Stimulated activated memory B cell treated with anti-CD40 and anti-IgM and Interleukin-4, amounts not matched to agents 10 μg/mL and 1 μg/mL and 100 μg/mL, for 72 hours (primary cell): ENCODE measurements at regions not wholly inside any gene's neighbourhood (a gene's known extent, or its start where the extent isn't known, plus 50 kb on each side); places are given as distances from the start of the nearest gene placed in this dataset.

Experiments
- ATAC-seq: fragments of 150-1000 bp; cut with Tn5 transposase; 2 replicates; pipeline ENCODE4 v1.10.0; 2021
- H3K27ac Mint-ChIP-seq: one replicate; pipeline ENCODE4 v1.8.0; 2022; ENCODE audit warnings: mild to moderate bottlenecking, mixed read lengths
- H3K27me3 Mint-ChIP-seq: one replicate; pipeline ENCODE4 v1.8.0; 2022; ENCODE audit warnings: mixed read lengths
- H3K36me3 Mint-ChIP-seq: one replicate; pipeline ENCODE4 v1.8.0; 2022; ENCODE audit warnings: mixed read lengths
- H3K4me1 Mint-ChIP-seq: one replicate; pipeline ENCODE4 v1.8.0; 2022; ENCODE audit warnings: mixed read lengths
- H3K4me3 Mint-ChIP-seq: one replicate; pipeline ENCODE4 v1.8.0; 2022; ENCODE audit warnings: mild to moderate bottlenecking, moderate library complexity, mixed read lengths
- H3K9me3 Mint-ChIP-seq: one replicate; pipeline ENCODE4 v1.8.0; 2022; ENCODE audit warnings: mixed read lengths

GRCh38 chr4:74638689-74639088, 155.6 kb downstream of the BTC start:
- no peaks in the 10 kb centered on the region for H3K36me3 Mint-ChIP-seq
- no peak overlapping the region for H3K27ac Mint-ChIP-seq
- H3K4me3 Mint-ChIP-seq: no peak overlapping the region
- no peaks in the 10 kb centered on the region for H3K4me1 Mint-ChIP-seq
- no peaks in the 10 kb centered on the region for H3K9me3 Mint-ChIP-seq
- no peak for ATAC-seq
- H3K27me3 Mint-ChIP-seq: peaks cover 27% of the 10 kb centered on the region

GRCh38 chr4:74640111-74640903, 154.0 kb downstream of the BTC start:
- no peaks in the 10 kb centered on the region for H3K9me3 Mint-ChIP-seq
- H3K4me3 Mint-ChIP-seq: no peak overlapping the region
- peaks cover 26% of the 10 kb centered on the region for H3K27me3 Mint-ChIP-seq
- H3K36me3 Mint-ChIP-seq: no peaks in the 10 kb centered on the region
- no peaks in the 10 kb centered on the region for H3K4me1 Mint-ChIP-seq
- peak; percentile 34 for ATAC-seq
- H3K27ac Mint-ChIP-seq: no peak overlapping the region

GRCh38 chr4:74642006-74642405, 152.3 kb downstream of the BTC start:
- no peaks in the 10 kb centered on the region for H3K9me3 Mint-ChIP-seq
- H3K4me1 Mint-ChIP-seq: no peaks in the 10 kb centered on the region

GRCh38 chr4:74649193-74649592, 145.1 kb downstream of the BTC start:
- no peaks in the 10 kb centered on the region for H3K9me3 Mint-ChIP-seq
- ATAC-seq: no peak

More at GRCh38 chr4:74642006-74642405, 152.3 kb downstream of the BTC start:
- H3K4me3 Mint-ChIP-seq: no peak overlapping the region
- ATAC-seq: no peak
- peaks cover 26% of the 10 kb centered on the region for H3K27me3 Mint-ChIP-seq
- H3K27ac Mint-ChIP-seq: no peak overlapping the region
- H3K36me3 Mint-ChIP-seq: no peaks in the 10 kb centered on the region

GRCh38 chr4:74651198-74651597, 143.1 kb downstream of the BTC start:
- no peaks in the 10 kb centered on the region for H3K4me1 Mint-ChIP-seq
- no peaks in the 10 kb centered on the region for H3K36me3 Mint-ChIP-seq
- H3K27ac Mint-ChIP-seq: no peak overlapping the region
- H3K4me3 Mint-ChIP-seq: no peak overlapping the region
- no peaks in the 10 kb centered on the region for H3K27me3 Mint-ChIP-seq
- H3K9me3 Mint-ChIP-seq: no peaks in the 10 kb centered on the region
- ATAC-seq: no peak

More at GRCh38 chr4:74649193-74649592, 145.1 kb downstream of the BTC start:
- Mint-ChIP-seq H3K36me3 (no peaks in the 10 kb centered on the region), H3K27me3 (no peaks in the 10 kb centered on the region), H3K4me3 (no peak overlapping the region), H3K4me1 (no peaks in the 10 kb centered on the region), H3K27ac (no peak overlapping the region)

- Mint-ChIP-seq H3K27ac (no peak overlapping the region), H3K4me3 (no peak overlapping the region), H3K4me1 (no peaks in the 10 kb centered on the region), H3K36me3 (no peaks in the 10 kb centered on the region), H3K27me3 (no peaks in the 10 kb centered on the region), H3K9me3 (no peaks in the 10 kb centered on the region)
- ATAC-seq: no peak
These were observed 140.7 kb downstream of the BTC start for GRCh38 chr4:74653331-74654229.

GRCh38 chr4:74654230-74654681, 140.1 kb downstream of the BTC start:
- no peaks in the 10 kb centered on the region for H3K9me3 Mint-ChIP-seq
- H3K4me1 Mint-ChIP-seq: no peaks in the 10 kb centered on the region
- no peak overlapping the region for H3K27ac Mint-ChIP-seq
- no peaks in the 10 kb centered on the region for H3K36me3 Mint-ChIP-seq
- H3K4me3 Mint-ChIP-seq: no peak overlapping the region
- no peak for ATAC-seq
- H3K27me3 Mint-ChIP-seq: peaks cover 5% of the 10 kb centered on the region

GRCh38 chr4:74656596-74656995, 137.7 kb downstream of the BTC start:
- no peak overlapping the region for H3K4me3 Mint-ChIP-seq
- H3K9me3 Mint-ChIP-seq: no peaks in the 10 kb centered on the region
- peaks cover 17% of the 10 kb centered on the region for H3K27me3 Mint-ChIP-seq
- ATAC-seq: no peak
- no peaks in the 10 kb centered on the region for H3K4me1 Mint-ChIP-seq
- H3K36me3 Mint-ChIP-seq: no peaks in the 10 kb centered on the region
- no peak overlapping the region for H3K27ac Mint-ChIP-seq

GRCh38 chr4:74658116-74658515, 136.2 kb downstream of the BTC start:
- no peak overlapping the region for H3K27ac Mint-ChIP-seq
- H3K4me1 Mint-ChIP-seq: no peaks in the 10 kb centered on the region
- H3K36me3 Mint-ChIP-seq: no peaks in the 10 kb centered on the region
- peaks cover 17% of the 10 kb centered on the region for H3K27me3 Mint-ChIP-seq
- ATAC-seq: no peak
- H3K4me3 Mint-ChIP-seq: no peak overlapping the region
- H3K9me3 Mint-ChIP-seq: no peaks in the 10 kb centered on the region

- H3K36me3 Mint-ChIP-seq: no peaks in the 10 kb centered on the region
- H3K9me3 Mint-ChIP-seq: no peaks in the 10 kb centered on the region
- H3K4me3 Mint-ChIP-seq: no peak overlapping the region
- peaks cover 26% of the 10 kb centered on the region for H3K27me3 Mint-ChIP-seq
- no peaks in the 10 kb centered on the region for H3K4me1 Mint-ChIP-seq
- ATAC-seq: no peak
- no peak overlapping the region for H3K27ac Mint-ChIP-seq
These were observed 134.5 kb downstream of the BTC start for GRCh38 chr4:74659576-74660411.

GRCh38 chr4:74660866-74661265, 133.5 kb downstream of the BTC start:
- H3K9me3 Mint-ChIP-seq: no peaks in the 10 kb centered on the region

GRCh38 chr4:74661427-74662201, 132.7 kb downstream of the BTC start:
- H3K4me1 Mint-ChIP-seq: no peaks in the 10 kb centered on the region
- H3K36me3 Mint-ChIP-seq: no peaks in the 10 kb centered on the region
- no peak overlapping the region for H3K4me3 Mint-ChIP-seq
- peaks cover 34% of the 10 kb centered on the region for H3K27me3 Mint-ChIP-seq
- no peak for ATAC-seq
- no peaks in the 10 kb centered on the region for H3K9me3 Mint-ChIP-seq
- no peak overlapping the region for H3K27ac Mint-ChIP-seq

More at GRCh38 chr4:74660866-74661265, 133.5 kb downstream of the BTC start:
- H3K27me3 Mint-ChIP-seq: peaks cover 34% of the 10 kb centered on the region
- H3K27ac Mint-ChIP-seq: no peak overlapping the region
- no peak overlapping the region for H3K4me3 Mint-ChIP-seq
- no peaks in the 10 kb centered on the region for H3K36me3 Mint-ChIP-seq
- no peak for ATAC-seq
- H3K4me1 Mint-ChIP-seq: no peaks in the 10 kb centered on the region

- Mint-ChIP-seq H3K4me1 (no peaks in the 10 kb centered on the region), H3K4me3 (no peak overlapping the region), H3K36me3 (no peaks in the 10 kb centered on the region), H3K27ac (no peak overlapping the region), H3K9me3 (no peaks in the 10 kb centered on the region), H3K27me3 (peaks cover 42% of the 10 kb centered on the region)
- ATAC-seq: no peak
These were observed 130.7 kb downstream of the BTC start for GRCh38 chr4:74663631-74664030.

- Mint-ChIP-seq H3K27me3 (peaks cover 34% of the 10 kb centered on the region), H3K36me3 (no peaks in the 10 kb centered on the region), H3K4me3 (no peak overlapping the region), H3K9me3 (no peaks in the 10 kb centered on the region), H3K27ac (no peak overlapping the region), H3K4me1 (no peaks in the 10 kb centered on the region)
- peak; percentile 34 for ATAC-seq
These were observed 129.0 kb downstream of the BTC start for GRCh38 chr4:74665346-74665745.
